ENCODE measurements at regions not wholly inside any gene's neighbourhood (a gene's known extent, or its start where the extent isn't known, plus 50 kb on each side); places are given as distances from the start of the nearest gene placed in this dataset.

DNA sequence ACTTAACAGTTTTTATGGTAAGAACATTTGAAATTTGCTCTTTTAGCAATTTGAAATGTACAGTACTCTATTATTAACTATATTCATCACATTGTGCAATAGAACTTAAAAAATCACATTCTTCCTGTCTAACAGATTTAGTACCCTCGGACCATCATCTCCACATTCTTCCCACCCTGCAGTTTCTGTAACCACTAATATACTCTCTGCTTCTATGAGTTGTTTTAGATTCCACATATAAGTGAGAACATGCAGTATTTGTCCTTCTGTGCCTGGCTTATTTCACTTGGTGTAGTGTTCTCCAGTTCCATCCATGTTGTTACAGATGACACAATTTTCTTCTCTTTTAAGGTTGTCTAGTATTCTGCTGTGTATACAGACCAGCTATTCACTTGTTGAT lies 88.9 kb upstream of the SEC61G start:
- peak; percentile 61 for DNase-seq

DNA sequence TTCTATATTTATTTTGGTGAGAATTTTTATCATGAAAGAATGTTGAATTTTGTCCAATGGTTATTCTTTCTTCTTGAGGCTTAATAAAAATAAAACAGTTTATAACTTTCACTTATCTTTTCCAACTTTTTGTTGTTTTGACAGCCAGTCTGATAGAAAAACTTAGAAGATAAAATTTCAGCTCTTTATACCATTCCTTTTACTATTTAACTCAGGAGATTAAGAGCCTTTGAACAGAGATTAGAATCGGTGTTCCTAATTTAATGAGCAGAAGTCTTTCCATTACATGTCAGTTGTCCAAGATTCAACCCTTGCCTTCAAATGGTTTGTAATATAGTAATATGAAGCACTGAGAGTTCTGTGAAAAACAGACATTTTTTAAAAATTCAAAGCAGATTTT lies 97.8 kb upstream of the SEC61G start:
- DNase-seq = no peak

DNA sequence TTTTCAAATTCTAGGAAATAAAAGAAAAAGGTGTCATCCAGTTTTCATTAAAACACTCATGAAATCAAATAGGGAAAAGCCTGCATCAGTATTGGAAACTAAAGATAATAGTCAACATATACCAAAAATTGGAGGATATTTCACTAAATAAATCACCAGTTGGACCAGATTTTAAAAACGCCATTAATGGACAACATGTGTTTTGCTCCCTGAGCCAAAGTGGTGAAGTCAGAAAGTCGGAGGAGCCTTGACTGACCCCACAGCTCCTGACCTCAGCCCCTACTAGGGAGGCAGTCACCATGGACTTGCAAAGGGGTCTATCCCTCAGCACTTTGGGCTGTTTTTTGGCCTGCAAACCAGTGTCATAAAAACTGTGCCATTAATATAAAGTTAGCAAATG lies 98.3 kb upstream of the SEC61G start:
- no peak for DNase-seq

DNA sequence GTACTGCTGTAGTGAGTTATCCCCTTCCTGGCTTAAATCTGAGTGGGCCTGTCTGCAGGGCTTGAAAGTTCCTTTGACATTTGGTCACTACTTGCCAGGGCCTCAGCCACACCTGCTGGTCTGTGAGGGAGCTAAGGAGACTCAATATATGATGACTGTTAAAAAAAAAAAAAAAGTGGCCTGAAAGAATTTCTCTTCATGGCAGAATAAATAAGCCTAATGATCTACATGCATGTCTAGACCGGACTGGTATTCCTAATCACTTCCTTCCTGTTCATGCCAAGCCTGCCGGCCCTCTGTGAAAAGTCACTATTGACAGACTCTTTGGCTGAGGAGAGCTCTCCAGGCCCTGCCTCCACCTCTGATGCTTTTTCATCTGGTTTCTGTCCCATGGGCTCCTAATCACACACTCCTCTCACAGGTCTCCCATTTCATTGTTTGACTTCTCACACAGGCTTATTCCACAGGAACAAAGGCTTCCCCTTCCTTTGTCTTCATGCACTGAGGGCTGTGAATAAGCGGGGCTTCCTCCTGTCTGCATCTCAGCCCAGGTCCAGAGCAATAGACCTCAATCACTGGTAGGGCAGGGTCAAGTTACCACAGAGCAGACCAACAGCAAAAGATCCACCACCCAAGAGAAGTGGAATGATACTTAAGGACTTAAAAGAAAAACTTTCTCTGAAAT lies 99.1 kb upstream of the SEC61G start:
- no peak for DNase-seq

DNA sequence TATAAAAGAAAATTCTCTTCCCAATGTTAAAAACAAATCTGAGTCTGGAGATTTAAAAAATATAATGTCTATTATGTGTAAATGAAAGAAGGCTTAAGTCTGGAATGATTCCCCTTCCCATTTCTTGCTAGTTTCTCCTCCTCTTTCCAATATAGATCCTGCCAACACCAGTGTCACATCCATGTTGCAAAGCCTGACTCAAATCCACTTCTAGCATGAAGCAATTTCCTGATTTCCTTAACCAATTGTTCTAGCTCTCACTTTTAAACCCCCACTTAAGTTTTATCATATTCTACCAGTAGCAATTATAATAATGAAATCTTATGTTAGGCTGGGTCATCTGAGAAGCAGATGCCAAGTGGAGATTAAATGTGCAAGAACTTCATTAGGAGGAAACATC lies 100.1 kb upstream of the SEC61G start:
- no peak for DNase-seq

DNA sequence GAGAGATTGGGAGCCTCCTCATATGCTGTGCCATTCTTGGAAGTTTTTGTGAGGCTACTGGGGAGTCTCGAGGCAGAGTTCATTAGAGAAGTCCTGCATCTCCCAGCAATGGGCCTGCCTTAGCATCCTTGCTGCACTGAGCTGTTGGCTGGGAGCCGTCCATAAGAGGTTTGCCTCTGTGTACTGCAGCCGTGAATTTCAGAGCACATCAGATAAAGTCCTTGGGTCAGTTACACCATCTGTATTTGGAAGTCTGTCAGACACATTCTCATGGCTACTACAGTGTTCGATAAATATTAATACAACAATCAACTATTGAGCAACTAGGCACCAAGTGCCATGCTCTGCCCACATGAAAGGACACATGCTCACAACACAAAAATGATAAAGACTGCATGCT lies 100.5 kb upstream of the SEC61G start:
- no peak for DNase-seq

DNA sequence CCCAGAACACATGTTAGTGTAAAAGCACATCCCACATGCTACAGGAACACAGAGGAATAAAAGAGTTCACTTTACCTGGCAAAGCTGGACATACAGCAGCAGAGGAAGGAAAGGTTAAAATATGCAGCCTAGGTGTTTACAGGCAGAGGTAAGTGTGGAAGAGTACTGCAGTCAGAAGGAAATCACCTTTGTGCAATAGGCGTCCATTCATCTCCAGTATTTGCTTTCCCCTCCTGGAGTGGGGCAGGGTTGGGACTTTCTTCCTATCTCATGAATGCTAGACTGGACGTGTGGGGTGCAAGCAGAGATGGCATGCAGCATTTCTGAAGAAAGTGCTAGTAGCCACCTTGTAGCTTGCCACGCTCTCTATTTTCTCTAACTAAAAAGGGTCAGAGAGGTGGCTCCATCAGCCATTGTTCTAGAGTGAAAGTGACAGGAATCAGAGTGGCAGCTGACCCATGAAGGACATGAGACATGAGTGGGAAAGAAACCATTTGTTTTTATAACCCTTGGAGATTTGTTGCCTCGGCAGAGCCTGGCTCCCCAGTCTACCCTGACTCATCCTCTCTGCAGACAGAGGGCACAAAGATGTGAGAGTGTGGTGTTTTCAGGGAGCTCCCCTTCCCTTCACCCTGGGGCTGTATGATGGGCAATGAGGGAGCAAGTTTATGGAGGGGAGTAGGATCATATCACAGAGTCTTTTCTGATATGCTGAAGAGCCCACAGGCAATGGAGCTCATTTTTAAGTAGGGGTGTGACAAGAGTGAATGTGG lies 101.2 kb upstream of the SEC61G start:
- DNase-seq = no peak

DNA sequence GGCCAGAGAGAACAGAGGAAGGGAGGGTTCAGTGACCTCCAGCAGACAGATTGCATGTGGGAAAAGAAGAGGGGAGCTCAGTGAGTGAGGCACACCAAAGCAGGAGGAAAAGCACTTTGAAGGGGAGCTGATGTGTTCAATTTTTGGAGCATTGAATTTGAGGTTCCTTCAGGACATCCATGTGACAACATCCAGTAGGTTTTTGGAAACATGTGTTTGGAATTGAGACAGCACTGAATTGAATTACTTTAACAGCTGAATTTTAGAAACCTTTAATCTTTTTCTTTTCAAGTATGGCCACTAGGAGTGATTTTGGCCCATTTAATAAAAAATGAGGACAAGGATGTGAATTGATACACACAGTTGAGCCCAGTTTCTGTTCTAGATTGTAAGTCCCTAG lies 101.8 kb upstream of the SEC61G start:
- no peak for DNase-seq

DNA sequence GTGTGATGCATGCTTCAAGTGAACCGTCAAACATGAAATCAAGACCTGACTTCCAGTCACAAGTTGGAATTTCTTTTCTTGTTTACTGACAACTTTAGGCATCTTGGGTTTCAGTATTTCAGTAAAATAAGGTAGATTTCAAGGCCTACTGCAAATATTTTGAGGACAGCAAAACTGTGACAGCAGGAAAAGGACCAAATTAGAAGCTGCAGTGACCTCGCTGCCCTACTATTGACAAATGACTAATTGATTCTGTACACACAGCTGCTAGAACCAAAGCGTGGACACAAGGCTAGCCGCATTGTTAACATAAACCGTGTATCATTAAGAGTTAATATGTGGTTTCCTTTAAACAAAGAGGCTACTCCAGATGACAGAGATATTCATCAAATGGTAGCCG lies 105.7 kb upstream of the SEC61G start:
- DNase-seq = no peak

DNA sequence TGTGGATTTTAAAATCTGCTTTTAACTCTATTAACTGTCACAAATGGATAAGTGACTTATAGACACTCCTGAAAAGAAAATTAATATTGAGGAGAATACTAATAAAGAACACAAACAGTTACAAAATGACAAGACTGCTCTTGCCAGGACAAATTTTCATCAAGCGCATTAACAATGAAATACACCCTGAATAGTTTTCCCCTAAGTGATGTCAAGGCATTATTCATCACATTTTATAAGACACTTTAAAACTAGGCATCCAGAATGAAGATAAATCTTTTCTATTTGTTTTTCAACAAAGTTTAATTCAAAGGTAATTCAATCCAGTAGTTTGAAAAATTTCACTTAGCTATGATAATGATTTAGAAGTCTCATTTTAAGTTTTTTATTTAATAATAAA lies 110.5 kb upstream of the SEC61G start:
- no peak for DNase-seq

DNA sequence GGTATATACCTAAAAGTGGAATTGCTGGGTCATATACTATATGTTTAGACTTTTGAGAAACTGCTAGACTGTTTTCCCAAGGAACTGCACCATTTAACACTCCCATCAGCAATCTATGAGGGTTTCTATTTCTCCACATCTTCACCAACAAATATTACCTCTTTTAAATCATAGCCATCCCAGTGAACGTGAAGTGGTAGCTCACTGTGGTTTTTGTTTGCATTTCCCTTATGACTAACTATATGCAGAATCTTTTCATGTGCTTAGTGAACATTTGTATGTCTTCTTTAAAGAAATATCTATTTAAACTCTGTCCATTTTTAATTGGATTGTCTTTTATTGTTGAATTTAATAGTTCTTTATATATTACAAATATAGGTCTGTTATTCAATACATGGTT lies 115.8 kb upstream of the SEC61G start:
- no peak for DNase-seq

DNA sequence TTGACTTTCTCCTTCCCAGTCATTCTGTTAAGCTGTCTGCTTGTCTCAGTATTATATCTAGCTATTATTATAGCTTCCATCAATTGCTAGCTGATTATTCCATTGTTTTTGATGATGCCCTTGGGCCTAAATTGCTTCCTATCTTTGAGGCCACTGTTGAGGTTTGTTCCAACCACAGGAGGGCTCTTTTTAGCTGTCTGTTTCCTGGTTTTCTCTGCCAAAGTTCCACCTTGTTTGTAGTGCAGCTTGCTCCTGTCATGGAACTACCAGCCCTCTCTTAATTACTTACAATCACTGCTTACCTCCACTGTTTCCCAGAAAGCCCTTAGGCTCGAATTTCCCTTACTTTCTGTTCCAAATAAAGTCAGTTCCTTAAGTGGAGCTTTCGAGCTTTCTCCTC lies 118.7 kb upstream of the SEC61G start:
- no peak for DNase-seq

DNA sequence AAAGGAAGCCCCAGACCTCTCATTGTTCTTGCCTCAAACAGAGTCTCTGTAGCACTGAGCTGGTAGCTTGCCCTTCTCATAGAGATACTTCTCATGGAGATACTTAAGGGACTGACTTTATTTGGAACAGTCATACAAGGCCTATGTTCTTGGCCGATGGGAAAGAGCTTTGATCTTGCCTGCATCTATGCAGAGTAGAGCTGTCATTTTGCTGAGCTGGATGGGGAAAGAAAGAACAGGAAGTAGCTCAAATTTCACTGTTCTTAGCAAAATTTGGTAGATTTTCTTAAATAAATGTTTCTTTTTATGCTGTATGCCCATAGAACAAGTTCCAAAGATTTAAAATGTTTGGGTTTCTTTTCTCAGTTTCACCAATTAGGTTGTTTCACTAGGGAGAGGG lies 119.3 kb upstream of the SEC61G start:
- no peak for DNase-seq

DNA sequence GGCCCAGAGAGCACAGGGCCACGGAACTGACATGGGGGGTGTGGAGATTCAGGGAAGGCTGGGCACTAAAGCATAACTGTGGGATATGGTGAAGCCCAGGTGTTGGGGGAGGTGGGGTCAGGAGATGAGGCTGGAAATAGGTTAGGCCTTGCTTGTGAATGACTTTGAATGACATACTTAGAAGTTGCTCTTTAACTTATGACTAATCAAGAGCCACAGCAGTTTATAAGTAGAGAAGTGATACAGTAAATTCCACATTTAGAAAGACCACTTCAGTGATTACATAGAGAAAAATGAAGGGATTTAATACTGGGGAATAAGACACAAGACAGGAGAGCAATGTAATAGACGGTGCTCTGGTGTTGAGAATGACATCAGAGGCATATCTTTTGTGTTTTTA lies 120.8 kb upstream of the SEC61G start:
- no peak for DNase-seq

DNA sequence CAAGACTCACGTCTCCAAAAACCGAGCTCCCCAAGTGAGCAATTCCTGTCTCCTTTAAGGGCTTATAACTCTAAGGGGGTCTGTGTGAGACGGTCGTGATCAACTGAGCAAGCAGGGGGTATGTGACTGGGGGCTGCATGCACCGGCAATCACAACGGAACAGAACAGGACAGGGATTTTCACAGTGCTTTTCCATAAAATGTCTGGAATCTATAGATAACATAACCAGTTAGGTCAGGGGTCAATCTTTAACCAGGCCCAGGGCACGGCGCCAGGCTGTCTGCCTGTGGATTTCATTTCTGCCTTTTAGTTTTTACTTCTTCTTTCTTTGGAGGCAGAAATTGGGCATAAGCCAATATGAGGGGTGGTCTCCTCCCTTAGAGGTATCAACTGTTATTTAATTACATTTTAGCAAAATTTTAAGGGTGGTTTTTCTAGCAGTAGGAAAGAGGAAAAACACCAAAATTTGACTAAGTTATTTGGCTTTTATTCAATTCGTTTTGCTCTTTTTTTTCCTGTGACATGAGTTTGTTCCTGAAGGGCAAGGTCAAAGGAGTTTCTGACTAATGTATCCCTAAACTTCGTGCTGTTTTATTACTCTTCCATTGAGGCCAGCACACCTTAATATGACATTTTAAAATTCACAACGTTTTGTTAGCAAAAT lies 121.4 kb upstream of the SEC61G start:
- no peak for DNase-seq

DNA sequence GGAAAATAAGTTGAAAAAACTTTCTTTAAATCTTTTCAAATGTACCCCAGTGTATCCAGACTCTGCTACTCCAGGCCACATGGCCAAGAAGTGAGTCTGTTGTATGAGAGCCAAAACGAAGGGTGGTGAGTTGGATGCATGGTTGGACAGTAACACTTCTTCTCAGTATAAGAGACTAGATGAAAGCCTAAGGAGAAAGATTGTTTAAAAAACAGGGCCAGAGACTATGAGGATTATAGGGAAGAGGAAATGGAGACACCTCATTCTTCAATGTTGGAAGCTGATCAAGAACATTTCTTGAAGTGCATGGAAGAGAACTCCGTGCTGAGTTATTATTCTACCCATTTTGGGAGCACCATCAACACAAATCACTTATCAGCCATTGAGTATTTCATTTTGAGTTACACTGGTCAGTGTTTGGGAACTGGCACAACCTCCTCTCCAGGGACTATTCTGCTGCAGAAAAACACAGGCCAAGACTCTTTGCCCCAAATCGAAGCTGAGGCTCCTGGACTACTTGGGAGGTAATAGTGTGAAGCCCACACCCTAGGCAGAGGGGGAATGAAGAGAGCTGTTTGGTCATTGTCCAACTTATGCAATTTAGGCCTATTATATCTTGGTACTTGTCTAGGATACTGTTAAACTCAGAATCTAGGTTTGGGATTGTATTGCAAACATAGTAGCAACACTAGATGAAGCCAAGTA lies 123.0 kb upstream of the SEC61G start:
- DNase-seq = no peak

DNA sequence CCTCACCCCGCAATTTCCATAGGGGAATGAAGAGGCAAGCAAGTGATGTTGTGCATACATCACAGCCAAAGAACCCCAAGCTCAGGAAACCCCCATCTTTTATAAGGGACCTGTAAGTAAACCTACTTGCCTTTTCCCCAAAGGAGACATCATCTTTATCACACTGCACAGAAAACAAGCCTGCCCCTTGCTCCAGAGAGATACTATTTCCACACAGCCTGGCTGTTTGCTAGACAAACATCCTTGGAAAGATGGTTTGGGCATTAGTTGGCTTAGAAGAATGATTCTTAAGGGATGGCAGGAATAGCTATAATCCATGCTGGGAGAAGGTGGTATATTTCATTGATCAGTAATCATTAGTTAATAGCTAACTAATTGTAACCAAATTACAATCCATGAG lies 123.7 kb upstream of the SEC61G start:
- no peak for DNase-seq

DNA sequence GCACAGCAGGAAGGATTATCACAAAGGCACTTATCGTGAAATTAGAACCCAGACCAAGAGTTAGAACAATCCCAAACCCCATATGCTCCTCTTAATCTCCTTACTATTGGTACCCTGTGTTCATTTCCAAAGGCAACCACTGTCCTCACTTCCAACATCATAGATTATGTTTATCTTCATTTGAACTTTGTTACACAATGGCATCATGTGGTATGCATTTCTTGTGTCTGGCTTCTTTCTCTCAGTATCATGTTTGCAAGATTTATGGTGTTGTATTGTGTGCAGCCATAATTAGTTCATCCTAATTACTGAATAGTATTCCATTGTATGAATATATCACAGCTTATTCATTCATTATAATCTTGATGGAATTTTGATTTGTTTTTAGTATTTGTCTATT lies 124.6 kb upstream of the SEC61G start:
- DNase-seq = no peak

DNA sequence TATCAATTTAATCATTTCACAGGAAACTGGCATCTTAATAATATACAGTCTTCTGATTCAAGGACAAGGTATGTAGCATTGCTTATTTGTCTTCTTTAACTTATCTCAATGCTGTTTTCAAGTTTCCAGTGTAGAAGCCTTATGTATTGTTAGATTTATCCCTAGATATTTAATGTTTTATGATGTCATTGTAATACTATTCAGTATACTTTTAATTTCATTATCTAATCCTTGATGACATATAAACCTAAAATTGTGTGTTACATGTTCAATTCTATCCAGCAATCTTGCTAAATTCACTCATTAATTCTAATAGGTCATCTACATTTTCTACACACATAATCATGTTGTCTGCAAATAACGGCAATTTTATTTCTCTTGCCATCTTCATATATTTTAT lies 126.3 kb upstream of the SEC61G start:
- no peak for DNase-seq

DNA sequence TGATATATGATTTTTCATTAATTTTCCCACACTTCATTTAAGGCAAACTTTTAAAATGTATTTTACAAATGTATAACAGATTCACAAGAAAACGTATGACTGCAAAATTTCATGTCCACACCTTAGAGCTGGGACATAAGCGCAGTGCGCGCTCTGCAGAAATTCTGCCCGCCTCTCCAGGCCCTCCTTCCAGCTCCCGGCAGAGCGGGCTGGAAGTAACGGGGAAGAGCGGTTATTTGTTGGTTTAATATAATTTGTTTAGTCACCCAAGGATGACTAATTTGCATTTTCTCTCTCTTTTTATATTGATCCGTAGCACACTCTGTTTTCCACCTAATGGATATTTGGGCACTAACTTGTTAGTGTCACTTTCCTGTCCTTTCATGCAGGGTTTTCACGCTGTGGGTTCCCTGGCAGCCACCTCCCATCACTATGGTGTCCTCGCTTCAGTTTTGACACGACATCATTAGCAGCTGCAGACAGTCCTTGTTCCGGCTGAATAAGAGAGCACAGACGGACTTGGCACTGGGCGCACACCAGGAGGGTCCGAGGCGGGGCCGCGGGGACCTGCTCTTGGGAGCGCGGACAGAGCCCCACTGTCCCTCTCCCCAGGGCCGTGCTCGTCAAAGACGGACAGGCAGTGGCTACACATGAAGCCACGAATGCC lies 129.2 kb upstream of the SEC61G start:
- no peak for DNase-seq

DNA sequence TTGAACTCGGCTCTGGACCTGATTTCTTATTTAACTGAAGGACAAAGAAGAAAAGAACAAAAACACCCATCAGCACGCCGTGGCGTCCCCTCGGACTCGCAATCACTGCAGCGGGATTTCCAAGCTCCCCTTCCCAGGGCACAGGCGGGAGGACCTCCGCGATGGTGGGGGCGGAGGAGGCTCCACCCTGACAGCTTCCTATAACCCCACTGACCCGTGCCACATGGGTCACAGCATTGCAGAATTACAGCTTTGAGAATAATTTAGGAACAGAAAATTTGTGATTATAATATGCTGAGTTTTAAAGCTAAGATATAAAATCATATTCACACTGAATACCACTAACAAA lies 129.7 kb upstream of the SEC61G start:
- no peak for DNase-seq

DNA sequence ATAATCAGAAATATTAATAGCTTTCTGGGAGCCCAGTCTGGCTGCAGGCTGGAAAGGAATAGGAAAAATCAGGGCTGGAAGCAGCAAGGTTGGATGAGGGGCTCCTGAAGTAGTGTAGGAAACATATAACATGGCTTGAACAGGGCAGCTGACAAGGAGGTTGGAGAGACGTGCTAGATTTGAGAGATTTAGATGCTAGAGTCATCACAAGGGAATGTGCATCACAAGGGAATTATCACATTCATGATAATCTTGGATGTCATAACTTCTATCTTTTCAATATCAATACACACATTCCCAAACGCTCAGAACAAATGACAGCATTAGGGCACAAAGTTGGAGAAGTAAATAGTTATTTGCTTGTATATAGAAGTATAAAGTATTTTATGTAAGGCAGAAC lies 120.9 kb upstream of the EGFR start:
- DNase-seq = no peak

All from fibroblast of skin of scalp (primary cell).